Neural progenitor cell (in vitro differentiated cells): ENCODE measurements at regions not wholly inside any gene's neighbourhood (a gene's known extent, or its start where the extent isn't known, plus 50 kb on each side); places are given as distances from the start of the nearest gene placed in this dataset.

Experiments
- DNase-seq: peaks from one replicate; pipeline ENCODE4 v3.0.0-alpha.2; 2016; ENCODE audit warnings: low spot score
- H2AFZ ChIP-seq: fragments of 200-600 bp; sonication (generic); replicated peaks from 2 replicates; pipeline ENCODE4 v1.6.1; 2016; ENCODE audit warnings: antibody characterized with exemption
- H3F3A ChIP-seq: fragments of 200-600 bp; sonication (generic); 2 replicates; pipeline ENCODE4 v1.6.1; 2016; ENCODE audit warnings: antibody characterized with exemption, low read depth
- H3K27ac ChIP-seq: fragments of 200-600 bp; sonication (generic); 2 replicates; pipeline ENCODE4 v1.5.1; 2016; ENCODE audit warnings: mild to moderate bottlenecking
- H3K27me3 ChIP-seq: fragments of 200-600 bp; sonication (generic); 2 replicates; pipeline ENCODE4 v1.6.1; 2016; ENCODE audit warnings: mild to moderate bottlenecking, moderate library complexity
- H3K36me3 ChIP-seq: fragments of 200-600 bp; sonication (generic); 2 replicates; pipeline ENCODE4 v1.5.1; 2016
- H3K4me1 ChIP-seq: fragments of 200-600 bp; sonication (generic); 2 replicates; pipeline ENCODE4 v1.6.1; 2016; ENCODE audit warnings: mixed run types
- H3K4me2 ChIP-seq: fragments of 200-600 bp; sonication (generic); 2 replicates; pipeline ENCODE4 v1.6.1; 2016
- H3K4me3 ChIP-seq: fragments of 200-600 bp; sonication (generic); 2 replicates; pipeline ENCODE4 v1.5.1; 2016
- H3K79me2 ChIP-seq: fragments of 200-600 bp; sonication (generic); 2 replicates; pipeline ENCODE4 v1.6.1; 2016; ENCODE audit warnings: low read depth
- H3K9ac ChIP-seq: fragments of 200-600 bp; sonication (generic); 2 replicates; pipeline ENCODE4 v1.6.1; 2016
- H3K9me3 ChIP-seq: fragments of 200-600 bp; sonication (generic); 2 replicates; pipeline ENCODE4 v1.5.1; 2016; ENCODE audit warnings: low read depth
- H4K20me1 ChIP-seq: fragments of 200-600 bp; sonication (generic); 2 replicates; pipeline ENCODE4 v1.6.1; 2016; ENCODE audit warnings: low read depth
- H3K27ac Mint-ChIP-seq: 3 replicates; pipeline ENCODE4 v1.8.0; 2021; ENCODE audit warnings: mixed read lengths
- H3K27me3 Mint-ChIP-seq: 2 replicates; pipeline ENCODE4 v1.8.0; 2022; ENCODE audit warnings: low read depth, mild to moderate bottlenecking, inconsistent platforms, moderate library complexity, mixed read lengths; ENCODE audit not compliant: insufficient read depth
- H3K36me3 Mint-ChIP-seq: 3 replicates; pipeline ENCODE4 v1.8.0; 2021; ENCODE audit warnings: mixed read lengths
- H3K4me1 Mint-ChIP-seq: 3 replicates; pipeline ENCODE4 v1.8.0; 2021; ENCODE audit warnings: mixed read lengths
- H3K4me3 Mint-ChIP-seq: 3 replicates; pipeline ENCODE4 v1.8.0; 2021; ENCODE audit warnings: mild to moderate bottlenecking, moderate library complexity, mixed read lengths
- H3K9me3 Mint-ChIP-seq: 3 replicates; pipeline ENCODE4 v1.8.0; 2020; ENCODE audit warnings: mixed read lengths
- CTCF ChIP-seq: fragments of 200-600 bp; sonication (generic); IDR thresholded peaks from 2 replicates; pipeline ENCODE4 v1.5.1; 2017; ENCODE audit warnings: antibody characterized with exemption, mild to moderate bottlenecking
- EZH2 ChIP-seq: fragments of 200-600 bp; sonication (generic); IDR thresholded peaks from 2 replicates; pipeline ENCODE4 v1.6.1; 2017; ENCODE audit warnings: antibody characterized with exemption, mild to moderate bottlenecking, moderate library complexity
- EZH2phosphoT487 ChIP-seq: fragments of 200-600 bp; sonication (generic); IDR thresholded peaks from 2 replicates; pipeline ENCODE4 v1.6.1; 2017; ENCODE audit warnings: antibody characterized with exemption

DNA sequence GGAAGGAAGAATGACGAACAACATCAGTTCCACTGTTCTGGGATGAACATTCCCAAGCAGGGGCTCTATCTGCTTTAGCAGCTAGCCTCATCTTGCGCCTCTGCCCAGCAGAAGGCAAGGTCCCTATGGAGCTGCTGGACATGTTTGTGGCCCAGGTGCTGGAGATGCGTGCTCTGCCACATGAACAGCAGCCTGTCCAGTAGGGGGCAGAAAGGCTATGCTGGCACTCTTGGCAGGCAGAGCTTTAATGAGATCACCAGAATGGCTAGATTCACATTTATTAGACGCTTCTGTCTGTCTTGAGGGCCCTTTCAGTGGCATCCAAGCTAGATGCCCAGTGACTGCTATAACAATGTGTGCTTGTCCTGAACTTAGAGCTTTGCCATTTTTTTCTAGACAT, 1826.0 kb downstream of the STIM2 start:
- Histone ChIP-seq H3K4me1 (peaks cover 25% of the 10 kb centered on the region), H3K79me2 (no peaks in the 10 kb centered on the region), H2AFZ (no peak overlapping the region), H3K4me2 (no peak overlapping the region), H3F3A (no peaks in the 10 kb centered on the region), H4K20me1 (no peaks in the 10 kb centered on the region), H3K27me3 (no peaks in the 10 kb centered on the region), H3K4me3 (no peak overlapping the region), H3K9me3 (no peaks in the 10 kb centered on the region), H3K36me3 (no peaks in the 10 kb centered on the region), H3K27ac (no peak overlapping the region), H3K9ac (no peak overlapping the region)
- Mint-ChIP-seq H3K9me3 (no peaks in the 10 kb centered on the region), H3K27me3 (no peaks in the 10 kb centered on the region), H3K4me1 (peaks cover 13% of the 10 kb centered on the region), H3K36me3 (no peaks in the 10 kb centered on the region), H3K4me3 (no peak overlapping the region), H3K27ac (no peak overlapping the region)
- peak; percentile 61 for TF ChIP-seq CTCF
- no peak for TF ChIP-seq EZH2phosphoT487
- DNase-seq, result peak; percentile 63

DNA sequence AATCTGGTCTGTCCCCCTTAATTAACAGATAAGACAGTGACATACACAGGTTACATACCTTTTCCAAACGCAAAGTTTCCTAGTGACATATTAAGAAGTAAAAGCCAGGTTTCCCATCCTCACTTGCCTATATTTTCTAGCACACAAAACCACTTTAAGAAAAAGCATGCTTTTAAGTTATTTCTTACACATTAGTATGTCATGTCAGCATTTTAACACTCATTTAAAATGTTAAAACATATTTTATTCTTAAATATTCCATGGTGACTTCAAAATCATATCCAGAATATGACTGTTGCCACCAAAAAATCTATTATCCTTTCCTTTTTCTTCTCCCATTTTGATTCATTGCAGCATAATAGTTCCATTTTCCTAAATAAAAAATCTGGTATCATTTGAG, 1830.2 kb downstream of the STIM2 start:
- no peak overlapping the region for H3K4me3 Mint-ChIP-seq
- Histone ChIP-seq H3K4me1 (no peaks in the 10 kb centered on the region), H3K36me3 (no peaks in the 10 kb centered on the region), H3K9me3 (no peaks in the 10 kb centered on the region), H4K20me1 (no peaks in the 10 kb centered on the region), H3K4me3 (no peak overlapping the region), H3K4me2 (no peak overlapping the region), H3K9ac (no peak overlapping the region), H2AFZ (no peak overlapping the region), H3F3A (no peaks in the 10 kb centered on the region), H3K79me2 (no peaks in the 10 kb centered on the region), H3K27ac (no peak overlapping the region), H3K27me3 (no peaks in the 10 kb centered on the region)
- H3K36me3 Mint-ChIP-seq, result no peaks in the 10 kb centered on the region
- no peaks in the 10 kb centered on the region for H3K4me1 Mint-ChIP-seq
- no peak overlapping the region for H3K27ac Mint-ChIP-seq
- DNase-seq, result no peak
- H3K27me3 Mint-ChIP-seq, result no peaks in the 10 kb centered on the region
- no peak for TF ChIP-seq CTCF
- no peak for TF ChIP-seq EZH2
- no peak for TF ChIP-seq EZH2phosphoT487
- H3K9me3 Mint-ChIP-seq, result peaks cover 2% of the 10 kb centered on the region

DNA sequence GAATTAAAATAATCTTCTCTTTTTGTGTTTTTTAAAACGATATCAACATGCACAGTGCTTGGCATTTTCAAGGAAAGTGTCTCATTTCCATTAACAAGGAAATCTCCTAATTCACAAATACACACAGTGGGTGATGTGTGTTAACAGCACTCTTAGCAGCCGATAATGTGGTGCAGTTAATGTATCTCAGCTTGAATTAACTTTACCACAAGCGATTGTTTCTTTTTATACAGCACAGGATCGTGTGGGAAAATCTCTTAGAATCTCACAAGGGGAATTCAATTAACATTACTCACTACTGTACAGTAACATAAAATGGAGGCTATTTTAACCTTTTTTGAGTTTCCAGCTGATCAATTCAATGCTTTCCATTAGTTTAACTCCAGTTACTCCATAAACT, 1841.9 kb downstream of the STIM2 start:
- H3K4me1 ChIP-seq, result peaks cover 17% of the 10 kb centered on the region
- no peaks in the 10 kb centered on the region for H3K36me3 Mint-ChIP-seq
- no peak for TF ChIP-seq CTCF
- TF ChIP-seq EZH2, result no peak
- no peak for TF ChIP-seq EZH2phosphoT487
- no peaks in the 10 kb centered on the region for H3K36me3 ChIP-seq
- H3K4me3 Mint-ChIP-seq, result no peak overlapping the region
- peaks cover 18% of the 10 kb centered on the region for H3F3A ChIP-seq
- peak overlapping the region; percentile 57 for H3K27ac ChIP-seq
- no peaks in the 10 kb centered on the region for H3K79me2 ChIP-seq
- H3K4me2 ChIP-seq, result peak overlapping the region; percentile 21
- peaks cover 30% of the 10 kb centered on the region for H3K9me3 Mint-ChIP-seq
- no peak overlapping the region for H3K9ac ChIP-seq
- no peaks in the 10 kb centered on the region for H3K27me3 Mint-ChIP-seq
- peak overlapping the region; percentile 35 for H3K27ac Mint-ChIP-seq
- H3K9me3 ChIP-seq, result peaks cover 4% of the 10 kb centered on the region
- H4K20me1 ChIP-seq, result no peaks in the 10 kb centered on the region
- no peak overlapping the region for H2AFZ ChIP-seq
- H3K27me3 ChIP-seq, result no peaks in the 10 kb centered on the region
- H3K4me1 Mint-ChIP-seq, result peaks cover 15% of the 10 kb centered on the region
- H3K4me3 ChIP-seq, result no peak overlapping the region
- DNase-seq, result no peak

GRCh38 chr4:28709891-28710290, 1849.2 kb downstream of the STIM2 start:
- Mint-ChIP-seq H3K27me3 (peaks cover 3% of the 10 kb centered on the region), H3K9me3 (peaks cover 18% of the 10 kb centered on the region), H3K4me3 (no peak overlapping the region), H3K27ac (no peak overlapping the region), H3K4me1 (peaks cover 14% of the 10 kb centered on the region), H3K36me3 (no peaks in the 10 kb centered on the region)
- no peaks in the 10 kb centered on the region for H3K9me3 ChIP-seq
- no peak overlapping the region for H3K9ac ChIP-seq
- no peaks in the 10 kb centered on the region for H3K27me3 ChIP-seq
- H3K79me2 ChIP-seq, result no peaks in the 10 kb centered on the region
- H3K27ac ChIP-seq, result no peak overlapping the region
- peak overlapping the region; percentile 45 for H2AFZ ChIP-seq
- no peaks in the 10 kb centered on the region for H3K36me3 ChIP-seq
- TF ChIP-seq EZH2phosphoT487 (no peak), EZH2 (no peak), CTCF (no peak)
- H3K4me1 ChIP-seq, result peaks cover 18% of the 10 kb centered on the region
- H4K20me1 ChIP-seq, result no peaks in the 10 kb centered on the region
- no peak overlapping the region for H3K4me2 ChIP-seq
- peaks cover 16% of the 10 kb centered on the region for H3F3A ChIP-seq
- DNase-seq, result no peak
- no peak overlapping the region for H3K4me3 ChIP-seq
